ENCODE measurements at regions not wholly inside any gene's neighbourhood (a gene's known extent, or its start where the extent isn't known, plus 50 kb on each side); places are given as distances from the start of the nearest gene placed in this dataset.

DNA sequence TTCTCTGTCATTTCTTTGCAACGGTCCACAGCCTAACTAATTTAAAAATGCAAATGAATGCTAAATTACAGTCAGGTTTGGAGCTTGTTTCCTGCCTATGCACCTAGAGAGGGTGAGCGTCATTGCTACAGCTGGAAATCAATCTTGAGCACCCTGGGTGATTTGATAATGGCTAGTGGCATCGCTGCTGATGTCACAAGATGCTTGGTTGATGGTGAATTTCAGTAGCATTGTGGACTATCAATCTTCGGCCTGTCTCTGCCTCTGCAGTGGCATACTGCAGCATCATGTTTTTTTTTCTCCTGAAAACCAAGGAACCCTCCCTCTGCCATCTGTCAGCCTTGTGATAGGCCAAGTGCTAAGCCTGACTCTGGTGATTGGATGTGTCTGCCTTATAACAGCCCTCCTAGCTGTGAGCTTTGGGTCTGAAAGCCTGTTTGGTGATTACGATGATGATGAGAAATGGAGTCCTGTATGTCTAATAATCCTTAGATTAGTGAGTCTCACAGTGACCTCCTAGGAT lies 75.3 kb downstream of the NMUR2 start:
- H3K4me1 Mint-ChIP-seq (ENCODE audit: low read depth, unreplicated experiment), result peaks cover 18% of the 10 kb centered on the region
- no peaks in the 10 kb centered on the region for H3K36me3 Mint-ChIP-seq (ENCODE audit: unreplicated experiment)
- TF ChIP-seq, protein P1, sequence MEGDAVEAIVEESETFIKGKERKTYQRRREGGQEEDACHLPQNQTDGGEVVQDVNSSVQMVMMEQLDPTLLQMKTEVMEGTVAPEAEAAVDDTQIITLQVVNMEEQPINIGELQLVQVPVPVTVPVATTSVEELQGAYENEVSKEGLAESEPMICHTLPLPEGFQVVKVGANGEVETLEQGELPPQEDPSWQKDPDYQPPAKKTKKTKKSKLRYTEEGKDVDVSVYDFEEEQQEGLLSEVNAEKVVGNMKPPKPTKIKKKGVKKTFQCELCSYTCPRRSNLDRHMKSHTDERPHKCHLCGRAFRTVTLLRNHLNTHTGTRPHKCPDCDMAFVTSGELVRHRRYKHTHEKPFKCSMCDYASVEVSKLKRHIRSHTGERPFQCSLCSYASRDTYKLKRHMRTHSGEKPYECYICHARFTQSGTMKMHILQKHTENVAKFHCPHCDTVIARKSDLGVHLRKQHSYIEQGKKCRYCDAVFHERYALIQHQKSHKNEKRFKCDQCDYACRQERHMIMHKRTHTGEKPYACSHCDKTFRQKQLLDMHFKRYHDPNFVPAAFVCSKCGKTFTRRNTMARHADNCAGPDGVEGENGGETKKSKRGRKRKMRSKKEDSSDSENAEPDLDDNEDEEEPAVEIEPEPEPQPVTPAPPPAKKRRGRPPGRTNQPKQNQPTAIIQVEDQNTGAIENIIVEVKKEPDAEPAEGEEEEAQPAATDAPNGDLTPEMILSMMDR (IDR thresholded peaks at IDR 0.05; ENCODE audit: partially characterized antibody, unreplicated experiment), result no peak
- H3K4me3 Mint-ChIP-seq (ENCODE audit: unreplicated experiment), result no peak overlapping the region
- peaks cover 2% of the 10 kb centered on the region for H3K9me3 Mint-ChIP-seq (ENCODE audit: unreplicated experiment)
- DNase-seq, result no peak
- peaks cover 2% of the 10 kb centered on the region for H3K27me3 Mint-ChIP-seq (ENCODE audit: unreplicated experiment)
- no peak overlapping the region for H3K27ac Mint-ChIP-seq (ENCODE audit: unreplicated experiment)

DNA sequence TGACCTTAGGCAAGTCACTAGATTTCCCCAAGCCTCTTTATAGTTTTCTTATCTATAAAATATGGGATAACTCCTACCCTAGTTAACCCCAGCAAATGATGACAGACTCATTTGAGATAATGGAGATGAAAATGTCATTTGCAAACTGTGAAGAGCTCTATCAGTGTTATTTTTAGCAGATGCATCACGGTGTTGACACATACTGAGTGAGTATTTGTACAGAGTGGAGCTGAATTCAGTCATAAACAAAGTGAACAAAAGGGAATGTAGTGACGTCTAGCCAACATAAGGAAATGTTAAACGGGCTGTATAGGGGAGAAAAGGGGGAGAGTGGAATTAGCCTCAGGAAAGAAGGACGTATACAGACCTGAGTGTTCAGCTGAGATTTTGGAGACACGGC lies 75.9 kb downstream of the NMUR2 start:
- H3K4me3 Mint-ChIP-seq (ENCODE audit: unreplicated experiment), result no peak overlapping the region
- H3K4me1 Mint-ChIP-seq (ENCODE audit: low read depth, unreplicated experiment), result peaks cover 18% of the 10 kb centered on the region
- peaks cover 2% of the 10 kb centered on the region for H3K9me3 Mint-ChIP-seq (ENCODE audit: unreplicated experiment)
- H3K27me3 Mint-ChIP-seq (ENCODE audit: unreplicated experiment), result peaks cover 2% of the 10 kb centered on the region
- H3K36me3 Mint-ChIP-seq (ENCODE audit: unreplicated experiment), result no peaks in the 10 kb centered on the region
- no peak overlapping the region for H3K27ac Mint-ChIP-seq (ENCODE audit: unreplicated experiment)
- TF ChIP-seq, protein P1 (IDR thresholded peaks at IDR 0.05; ENCODE audit: partially characterized antibody, unreplicated experiment), result no peak
- DNase-seq, result no peak

DNA sequence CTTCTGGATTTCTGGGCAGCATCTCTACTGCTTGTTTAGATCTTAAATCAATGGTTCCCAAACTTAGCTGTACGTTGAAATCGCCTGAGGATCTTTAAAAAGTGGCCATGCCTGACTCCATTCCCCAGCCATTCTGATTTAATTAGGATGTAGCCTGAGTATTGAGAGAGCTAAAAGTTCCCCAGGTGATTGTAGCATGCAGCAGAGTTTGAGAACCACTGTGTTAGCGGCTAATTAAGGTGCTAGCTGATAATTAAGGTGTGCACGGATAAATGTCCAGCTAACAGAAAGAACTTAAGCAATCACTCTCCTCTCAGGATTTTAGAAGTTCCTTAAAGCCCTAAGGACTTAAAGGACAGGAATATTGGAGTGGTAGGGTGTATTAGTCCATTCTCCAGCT lies 89.1 kb downstream of the NMUR2 start:
- TF ChIP-seq, protein P1 (IDR thresholded peaks at IDR 0.05; ENCODE audit: partially characterized antibody, unreplicated experiment), result no peak
- DNase-seq, result no peak
- no peaks in the 10 kb centered on the region for H3K27me3 Mint-ChIP-seq (ENCODE audit: unreplicated experiment)
- no peaks in the 10 kb centered on the region for H3K9me3 Mint-ChIP-seq (ENCODE audit: unreplicated experiment)
- H3K36me3 Mint-ChIP-seq (ENCODE audit: unreplicated experiment), result no peaks in the 10 kb centered on the region
- no peak overlapping the region for H3K4me3 Mint-ChIP-seq (ENCODE audit: unreplicated experiment)
- H3K4me1 Mint-ChIP-seq (ENCODE audit: low read depth, unreplicated experiment), result no peaks in the 10 kb centered on the region
- H3K27ac Mint-ChIP-seq (ENCODE audit: unreplicated experiment), result no peak overlapping the region

DNA sequence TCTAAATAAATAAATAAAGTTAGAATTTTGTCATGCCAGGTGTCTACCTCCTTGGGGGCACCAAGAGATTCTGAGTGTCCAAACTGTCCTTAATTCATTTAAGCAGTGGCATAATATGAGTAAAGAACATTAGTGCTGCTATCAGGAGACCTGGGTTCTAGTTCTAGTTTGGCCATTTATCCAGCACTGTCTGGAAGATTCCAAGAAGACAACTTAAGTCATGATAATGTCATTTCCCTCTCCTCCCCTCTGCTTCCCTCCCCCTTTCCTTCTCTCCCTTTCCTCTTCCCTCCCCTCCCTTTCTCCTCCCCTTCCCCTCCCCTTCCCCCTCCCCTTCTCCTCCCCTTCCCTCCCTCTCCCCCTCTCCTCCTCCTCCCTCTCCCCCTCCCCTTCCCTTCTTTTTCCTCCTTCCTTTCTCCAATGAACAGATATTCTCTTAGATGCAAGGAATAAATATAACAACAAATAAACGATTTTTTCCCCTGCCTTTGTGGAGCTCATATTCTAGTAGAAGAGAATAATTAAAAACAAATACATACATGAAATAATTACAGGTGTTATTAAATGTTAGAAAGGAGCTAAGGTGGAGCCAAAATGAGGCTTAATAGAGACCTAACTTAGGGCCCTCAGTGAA lies 90.8 kb downstream of the NMUR2 start:
- Mint-ChIP-seq H3K4me1 (ENCODE audit: low read depth, unreplicated experiment) (no peaks in the 10 kb centered on the region), H3K27ac (ENCODE audit: unreplicated experiment) (no peak overlapping the region), H3K36me3 (ENCODE audit: unreplicated experiment) (no peaks in the 10 kb centered on the region), H3K27me3 (ENCODE audit: unreplicated experiment) (no peaks in the 10 kb centered on the region), H3K4me3 (ENCODE audit: unreplicated experiment) (no peak overlapping the region), H3K9me3 (ENCODE audit: unreplicated experiment) (no peaks in the 10 kb centered on the region)
- TF ChIP-seq, protein P1 (IDR thresholded peaks at IDR 0.05; ENCODE audit: partially characterized antibody, unreplicated experiment), result no peak
- DNase-seq, result no peak

DNA sequence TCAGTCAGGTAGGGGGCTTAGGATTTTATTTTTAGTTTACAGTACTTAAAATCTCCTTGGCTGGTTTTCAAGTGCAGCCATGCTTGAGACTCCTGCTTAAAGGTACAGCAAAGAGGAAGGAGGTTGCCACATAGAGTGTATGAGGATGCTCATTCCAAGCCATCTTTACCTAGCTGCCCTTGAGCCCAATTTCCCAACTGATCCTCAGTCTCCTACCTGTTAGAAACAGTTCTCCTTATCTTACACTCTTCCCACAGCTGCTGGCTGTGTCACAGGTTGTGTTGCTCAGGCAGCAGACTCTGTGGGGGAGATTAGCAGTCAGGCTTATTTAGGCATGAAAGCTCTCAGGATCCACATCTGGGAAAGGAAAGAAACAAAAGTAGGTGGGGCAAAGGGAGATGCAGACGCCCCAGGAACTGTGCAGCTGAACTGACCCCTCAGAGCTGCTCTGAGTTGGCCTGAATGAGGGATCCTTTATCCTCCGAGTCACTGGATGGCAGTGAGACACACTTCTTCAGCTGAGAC lies 95.1 kb downstream of the NMUR2 start:
- TF ChIP-seq, protein P1 (IDR thresholded peaks at IDR 0.05; ENCODE audit: partially characterized antibody, unreplicated experiment), result no peak
- no peak for DNase-seq
- Mint-ChIP-seq H3K4me1 (ENCODE audit: low read depth, unreplicated experiment) (peaks cover 3% of the 10 kb centered on the region), H3K9me3 (ENCODE audit: unreplicated experiment) (no peaks in the 10 kb centered on the region), H3K27ac (ENCODE audit: unreplicated experiment) (no peak overlapping the region), H3K27me3 (ENCODE audit: unreplicated experiment) (peaks cover 2% of the 10 kb centered on the region), H3K36me3 (ENCODE audit: unreplicated experiment) (no peaks in the 10 kb centered on the region), H3K4me3 (ENCODE audit: unreplicated experiment) (no peak overlapping the region)
